Activated naive CD4-positive, alpha-beta T cell treated with anti-CD3 and anti-CD28 coated beads, Interleukin-2, amount 50 U/mL, for 72 hours (primary cell): ENCODE measurements at regions not wholly inside any gene's neighbourhood (a gene's known extent, or its start where the extent isn't known, plus 50 kb on each side); places are given as distances from the start of the nearest gene placed in this dataset.
"Not testable (repeated sequence)": the region's sequence is repeated elsewhere in the genome, so short reads cannot be mapped to it uniquely, and the experiment has no call there.

Experiments used
- ATAC-seq, 2 donors: fragments of 150-1000 bp; cut with Tn5 transposase; 2 replicates each; pipeline ENCODE4 v1.10.0; 2021; ENCODE audit warnings: mild to moderate bottlenecking in 2 of 2, moderate library complexity in 2 of 2
- DNase-seq, 2 donors: peaks; one replicate each; pipeline ENCODE4 v3.0.0; 2021 to 2022; ENCODE audit warnings: low spot score in 2 of 2
- H3K27ac Mint-ChIP-seq, 2 donors: one replicate each; pipeline ENCODE4 v1.8.0; 2022; ENCODE audit warnings: mild to moderate bottlenecking in 2 of 2, mixed read lengths in 2 of 2
- H3K36me3 Mint-ChIP-seq, 2 donors: one replicate each; pipeline ENCODE4 v1.8.0; 2022; ENCODE audit warnings: mixed read lengths in 2 of 2
- H3K9me3 Mint-ChIP-seq, 2 donors: one replicate each; pipeline ENCODE4 v1.8.0; 2022; ENCODE audit warnings: mixed read lengths in 2 of 2

GRCh38 chr5:39624268-39624886 lies 199.6 kb upstream of the DAB2 start:
- ATAC-seq (no peak), DNase-seq (no peak)
- no peaks in the 10 kb centered on the region for H3K9me3 Mint-ChIP-seq
- no peaks in the 10 kb centered on the region for H3K36me3 Mint-ChIP-seq
- H3K27ac Mint-ChIP-seq, result no peak overlapping the region

DNA sequence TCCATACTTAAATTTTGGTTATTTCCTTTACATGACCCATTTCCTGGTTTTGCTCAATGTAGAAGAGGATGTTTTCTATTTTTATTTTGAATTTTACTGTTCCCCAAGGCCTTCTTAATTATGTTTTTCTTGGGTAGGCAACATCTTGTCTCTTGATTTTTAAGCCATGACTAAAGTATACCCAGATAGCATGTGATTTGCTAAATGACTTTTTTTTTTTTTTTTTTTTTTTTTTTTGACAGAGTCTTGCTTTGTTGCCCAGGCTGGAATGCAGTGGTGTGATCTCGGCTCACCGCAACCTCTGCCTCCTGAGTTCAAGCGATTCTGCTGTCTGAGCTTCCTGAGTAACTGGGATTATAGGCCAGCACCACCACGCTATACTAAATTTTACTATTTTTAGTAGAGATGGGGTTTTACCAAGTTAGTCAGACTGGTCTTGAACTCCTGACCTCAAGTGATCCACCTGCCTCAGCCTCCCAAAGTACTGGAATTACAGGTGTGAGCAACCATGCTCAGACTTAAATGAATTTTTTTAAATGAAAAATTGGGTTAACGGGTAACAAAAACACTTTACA lies 198.6 kb upstream of the DAB2 start:
- H3K9me3 Mint-ChIP-seq, result no peaks in the 10 kb centered on the region
- DNase-seq (no peak), ATAC-seq (no peak)
- H3K36me3 Mint-ChIP-seq, result no peaks in the 10 kb centered on the region
- no peak overlapping the region for H3K27ac Mint-ChIP-seq

DNA sequence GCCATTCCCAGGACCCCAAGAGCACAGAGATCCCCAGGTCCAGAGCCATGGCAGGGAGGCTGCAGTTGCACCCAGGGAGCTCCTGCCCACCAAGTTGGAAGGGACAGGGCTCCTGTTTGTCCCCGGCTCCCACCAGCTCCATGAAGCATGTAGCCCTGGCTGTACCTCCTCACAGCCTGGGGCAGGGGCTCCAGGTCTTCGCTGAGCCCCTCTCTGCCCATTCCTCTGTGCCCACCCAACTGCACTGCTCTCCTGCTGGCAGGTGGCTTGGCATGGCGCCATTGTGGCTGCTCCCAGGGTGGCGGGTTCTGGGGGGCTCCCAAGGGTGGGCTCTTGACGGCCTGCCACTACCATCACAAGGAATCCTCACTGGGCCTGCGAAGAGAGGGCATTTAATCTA lies 197.5 kb upstream of the DAB2 start:
- Mint-ChIP-seq H3K9me3 (no peaks in the 10 kb centered on the region), H3K36me3 (no peaks in the 10 kb centered on the region), H3K27ac (no peak overlapping the region)
- no peak for DNase-seq
- no peak for ATAC-seq

DNA sequence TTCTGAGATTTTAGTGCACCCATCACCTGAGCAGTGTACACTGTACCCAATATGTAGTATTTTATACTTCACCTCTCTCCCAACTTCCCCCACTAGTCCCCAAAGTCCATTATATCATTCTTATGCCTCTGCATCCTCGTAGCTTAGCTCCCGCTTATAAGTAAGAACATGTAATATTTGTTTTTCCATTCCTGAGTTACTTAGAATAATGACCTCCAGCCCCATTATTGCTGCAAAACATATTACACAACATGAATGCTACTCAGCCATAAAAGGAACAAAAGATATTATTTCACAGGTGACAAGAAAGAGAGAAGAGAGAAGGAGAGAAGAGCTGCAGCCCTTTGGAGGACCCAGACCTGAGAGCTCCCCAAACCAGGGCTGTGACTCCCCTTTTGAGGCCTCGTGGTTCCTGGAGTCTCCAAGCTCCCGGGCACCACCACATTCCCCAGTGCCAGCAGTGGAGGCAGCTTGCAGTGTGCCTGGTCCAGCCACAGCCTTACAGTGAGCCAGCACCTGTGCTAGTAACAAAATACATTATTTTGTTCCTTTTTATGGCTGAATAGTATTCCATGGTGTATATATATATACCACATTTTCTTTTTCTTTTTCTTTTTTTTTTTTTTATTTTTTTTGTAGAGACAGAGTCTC lies 194.5 kb upstream of the DAB2 start:
- DNase-seq (no peak), ATAC-seq (no peak)
- H3K9me3 Mint-ChIP-seq, result no peaks in the 10 kb centered on the region
- no peaks in the 10 kb centered on the region for H3K36me3 Mint-ChIP-seq
- H3K27ac Mint-ChIP-seq, result no peak overlapping the region

GRCh38 chr5:39618391-39618790 lies 193.6 kb upstream of the DAB2 start:
- ATAC-seq (no peak), DNase-seq (no peak)
- H3K36me3 Mint-ChIP-seq, result no peaks in the 10 kb centered on the region
- H3K27ac Mint-ChIP-seq, result no peak overlapping the region
- H3K9me3 Mint-ChIP-seq, result no peaks in the 10 kb centered on the region

DNA sequence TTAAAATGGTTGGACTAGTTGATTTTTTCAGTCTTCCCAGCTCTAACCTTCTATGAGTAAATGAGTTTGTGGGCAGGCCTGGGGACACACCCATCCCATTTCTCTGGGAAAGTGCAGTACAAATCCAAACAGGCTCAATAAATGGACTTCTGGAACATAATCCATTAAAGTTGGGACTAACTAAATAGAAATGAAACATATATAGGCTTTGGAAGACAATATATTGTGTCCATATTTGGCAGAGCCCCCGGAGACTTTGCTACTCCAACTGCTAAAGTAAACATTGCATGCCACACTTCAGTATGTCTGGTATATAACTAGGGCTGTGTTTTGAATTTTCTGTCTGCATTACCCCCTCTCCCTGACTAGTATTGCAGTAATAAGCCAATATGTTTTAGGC lies 191.4 kb upstream of the DAB2 start:
- H3K27ac Mint-ChIP-seq, result no peak overlapping the region
- H3K9me3 Mint-ChIP-seq, result no peaks in the 10 kb centered on the region
- ATAC-seq, result no peak
- DNase-seq, result no peak
- H3K36me3 Mint-ChIP-seq, result no peaks in the 10 kb centered on the region

GRCh38 chr5:39611076-39611475 lies 186.3 kb upstream of the DAB2 start:
- not testable (repeated sequence) for ATAC-seq, H3K36me3 Mint-ChIP-seq

DNA sequence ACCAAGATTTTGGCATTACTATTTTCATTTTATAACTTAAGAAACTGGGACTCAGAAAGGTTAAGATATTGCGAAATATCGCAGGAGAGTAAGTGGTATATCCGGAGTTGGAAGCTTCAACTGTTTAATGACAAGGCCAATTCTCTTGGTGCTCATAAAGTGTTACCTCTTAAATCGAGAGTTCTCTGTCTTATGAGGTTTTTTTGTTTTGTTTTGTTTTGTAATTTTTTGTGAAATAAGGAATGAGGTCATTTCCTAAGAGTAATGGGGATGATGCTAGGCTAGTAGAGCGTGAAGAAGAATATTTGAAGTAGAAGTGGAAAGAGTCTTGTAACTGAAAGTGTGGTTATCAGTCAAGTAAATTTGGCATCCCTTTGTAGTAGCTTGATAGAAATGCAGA lies 183.2 kb upstream of the DAB2 start:
- H3K9me3 Mint-ChIP-seq, result no peaks in the 10 kb centered on the region

More at GRCh38 chr5:39611076-39611475, 186.3 kb upstream of the DAB2 start:
- not testable (repeated sequence) for DNase-seq, H3K27ac Mint-ChIP-seq, H3K9me3 Mint-ChIP-seq

DNA sequence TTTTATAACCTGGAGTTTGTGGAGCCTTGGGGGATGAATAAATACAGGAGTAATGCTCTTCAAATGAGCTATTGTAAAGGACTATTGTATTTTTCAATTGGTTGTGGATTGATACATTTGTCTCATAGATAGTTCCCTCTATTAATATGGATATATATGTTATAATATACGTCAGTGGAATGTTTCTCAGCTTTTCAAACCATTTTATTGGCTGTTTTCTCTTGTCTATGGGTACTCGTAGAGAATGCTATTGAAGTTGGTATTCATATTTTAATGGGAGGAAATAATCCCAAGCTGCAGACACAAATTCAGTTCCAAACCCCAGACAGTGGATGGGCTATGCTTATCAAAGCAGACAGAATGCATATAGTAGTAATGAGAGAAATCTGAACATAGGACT lies 181.8 kb upstream of the DAB2 start:
- Mint-ChIP-seq H3K27ac (no peak overlapping the region), H3K9me3 (no peaks in the 10 kb centered on the region), H3K36me3 (no peaks in the 10 kb centered on the region)
- no peak for ATAC-seq
- DNase-seq, result no peak

More for the DNA sequence above, 183.2 kb upstream of the DAB2 start:
- ATAC-seq (no peak), DNase-seq (no peak)
- no peak overlapping the region for H3K27ac Mint-ChIP-seq
- H3K36me3 Mint-ChIP-seq, result no peaks in the 10 kb centered on the region

DNA sequence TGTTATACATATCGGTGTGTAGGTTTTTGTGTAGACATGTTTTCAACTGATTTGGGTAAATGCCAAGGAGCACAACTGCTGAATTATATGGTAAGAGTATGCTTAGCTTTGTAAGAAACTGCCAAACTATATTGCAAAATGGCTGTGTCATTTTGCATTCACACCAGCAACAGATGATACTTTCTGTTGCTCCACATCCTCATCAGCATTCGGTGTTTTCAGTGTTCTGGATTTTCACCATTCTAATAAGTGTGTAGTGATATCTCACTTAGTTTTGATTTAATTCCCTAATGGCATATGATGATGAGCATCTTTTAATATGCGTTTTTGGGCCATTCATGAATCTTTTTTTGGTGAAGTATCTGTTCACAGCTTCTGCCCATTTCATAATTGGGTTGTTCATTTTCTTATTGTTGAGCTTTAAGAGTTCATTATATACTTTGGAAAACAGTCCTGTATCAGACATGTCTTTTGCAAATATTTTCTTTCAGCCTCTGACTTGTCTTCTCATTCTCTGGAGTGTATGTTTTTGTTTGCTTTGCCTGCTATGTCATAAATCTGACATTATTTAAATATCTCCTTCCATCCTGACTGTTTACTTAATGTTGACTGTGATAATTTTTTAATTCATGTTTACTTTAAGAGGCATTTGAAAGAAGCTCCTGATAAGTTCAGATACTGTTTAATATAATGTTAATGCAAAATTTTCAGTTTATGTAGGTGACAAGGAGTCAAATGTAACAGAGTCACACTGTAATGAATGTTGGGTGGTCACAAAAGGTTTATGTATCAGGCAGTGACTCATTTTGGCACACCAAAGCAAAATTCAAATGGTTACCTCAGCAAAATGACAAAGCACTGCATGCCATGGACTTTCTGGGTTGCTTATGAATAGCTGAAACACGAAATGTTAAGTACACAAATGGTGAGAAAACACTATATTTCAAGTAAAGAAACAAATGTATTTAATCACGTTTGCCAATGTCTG lies 181.1 kb upstream of the DAB2 start:
- ATAC-seq (no peak), DNase-seq (no peak)
- Mint-ChIP-seq H3K36me3 (no peaks in the 10 kb centered on the region), H3K27ac (no peak overlapping the region), H3K9me3 (no peaks in the 10 kb centered on the region)

GRCh38 chr5:39605145-39605544 lies 180.4 kb upstream of the DAB2 start:
- no peak for ATAC-seq

GRCh38 chr5:39604491-39604890 lies 179.7 kb upstream of the DAB2 start:
- no peak for ATAC-seq
- H3K36me3 Mint-ChIP-seq, result no peaks in the 10 kb centered on the region
- no peak for DNase-seq
- no peaks in the 10 kb centered on the region for H3K9me3 Mint-ChIP-seq
- H3K27ac Mint-ChIP-seq, result no peak overlapping the region

More at GRCh38 chr5:39605145-39605544, 180.4 kb upstream of the DAB2 start:
- Mint-ChIP-seq H3K9me3 (no peaks in the 10 kb centered on the region), H3K36me3 (no peaks in the 10 kb centered on the region), H3K27ac (no peak overlapping the region)
- no peak for DNase-seq

- Mint-ChIP-seq H3K9me3 (no peaks in the 10 kb centered on the region), H3K36me3 (no peaks in the 10 kb centered on the region), H3K27ac (no peak overlapping the region)
- no peak for DNase-seq
- ATAC-seq, result no peak
Measured at GRCh38 chr5:39599721-39600431, 175.1 kb upstream of the DAB2 start.

DNA sequence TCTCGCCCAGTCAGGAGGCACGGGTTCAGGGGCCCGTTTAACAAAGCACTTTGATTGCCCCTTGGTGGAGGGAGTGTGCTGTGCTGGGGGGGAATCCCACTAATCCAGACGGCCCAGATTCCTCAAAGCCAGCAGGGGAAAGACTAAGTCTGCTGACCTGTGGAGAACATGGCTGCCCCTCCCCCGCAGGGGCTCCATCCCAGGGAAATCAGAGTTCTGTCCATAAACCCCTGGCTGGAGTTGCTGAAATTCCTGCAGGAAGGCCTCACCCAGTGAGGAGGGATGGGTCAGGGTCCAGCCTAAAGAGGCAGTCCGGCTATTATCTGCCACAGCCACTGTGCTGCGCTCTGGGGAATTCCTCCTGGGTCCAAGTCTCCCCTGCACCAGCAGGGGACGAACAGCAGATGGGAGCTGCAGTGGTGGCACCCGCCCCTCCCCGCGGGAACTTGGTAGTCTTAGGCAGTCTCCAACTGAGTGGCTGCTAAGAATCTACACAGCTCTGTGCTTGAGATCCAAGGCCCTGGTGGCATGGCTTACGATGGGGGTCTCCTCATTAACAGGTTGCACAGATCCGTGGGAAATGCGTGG lies 174.0 kb upstream of the DAB2 start:
- no peak for ATAC-seq
- Mint-ChIP-seq H3K9me3 (no peaks in the 10 kb centered on the region), H3K27ac (no peak overlapping the region), H3K36me3 (no peaks in the 10 kb centered on the region)
- no peak for DNase-seq

GRCh38 chr5:39588179-39588578 lies 163.4 kb upstream of the DAB2 start:
- Mint-ChIP-seq H3K9me3 (no peaks in the 10 kb centered on the region), H3K36me3 (no peaks in the 10 kb centered on the region), H3K27ac (no peak overlapping the region)
- DNase-seq, result no peak
- ATAC-seq, result no peak

DNA sequence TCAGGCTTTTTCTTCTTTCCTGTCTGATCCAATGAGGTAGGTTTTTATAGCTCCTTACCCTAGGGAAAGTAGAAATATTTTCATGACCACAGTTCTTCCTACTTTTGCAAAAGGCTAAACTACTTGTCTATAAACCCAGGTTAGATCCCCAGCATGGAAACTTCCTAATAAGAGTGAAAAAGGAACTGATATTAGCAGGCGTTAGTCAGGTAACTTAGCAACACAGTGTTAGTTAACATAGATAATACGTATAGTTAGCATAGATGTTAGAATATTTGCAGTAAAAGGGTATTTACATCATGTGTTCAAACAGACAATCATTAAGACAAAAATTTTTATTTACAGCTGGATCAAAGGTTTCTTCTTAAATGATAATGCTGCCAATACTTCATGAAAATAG lies 162.9 kb upstream of the DAB2 start:
- DNase-seq (no peak), ATAC-seq (no peak)
- H3K27ac Mint-ChIP-seq, result no peak overlapping the region
- no peaks in the 10 kb centered on the region for H3K36me3 Mint-ChIP-seq
- no peaks in the 10 kb centered on the region for H3K9me3 Mint-ChIP-seq
